DND-41 (cell line): ENCODE measurements at regions not wholly inside any gene's neighbourhood (a gene's known extent, or its start where the extent isn't known, plus 50 kb on each side); places are given as distances from the start of the nearest gene placed in this dataset.

Source experiments
- CTCF ChIP-seq: IDR thresholded peaks from 2 replicates; pipeline ENCODE4 v1.5.1; 2012; ENCODE audit warnings: borderline replicate concordance, low read length, moderate library complexity, mild to moderate bottlenecking; ENCODE audit not compliant: poor library complexity, severe bottlenecking; ENCODE audit errors: extremely low read depth
- EZH2 ChIP-seq: IDR thresholded peaks from 3 replicates; pipeline ENCODE4 v1.6.1; 2012; ENCODE audit warnings: borderline replicate concordance, low read depth, mild to moderate bottlenecking, moderate library complexity, low read length, inconsistent platforms; ENCODE audit not compliant: severe bottlenecking

GRCh38 chr18:67217551-67218166 lies 298.9 kb downstream of the DSEL start:
- peak; percentile 84 for TF ChIP-seq CTCF
- no peak for TF ChIP-seq EZH2
